Stimulated activated CD4-positive, alpha-beta T cell treated with anti-CD3 and anti-CD28 coated beads, Interleukin-1b, Interleukin-23, amount 100 ng/mL, for 24 hours (primary cell): ENCODE measurements at regions not wholly inside any gene's neighbourhood (a gene's known extent, or its start where the extent isn't known, plus 50 kb on each side); places are given as distances from the start of the nearest gene placed in this dataset.

ENCODE experiments used
- DNase-seq, 4 experiments: peaks; one replicate each; pipeline ENCODE4 v3.0.0-alpha.2; 2020; ENCODE audit warnings: low read depth in 4 of 4, low spot score in 1 of 4

DNA sequence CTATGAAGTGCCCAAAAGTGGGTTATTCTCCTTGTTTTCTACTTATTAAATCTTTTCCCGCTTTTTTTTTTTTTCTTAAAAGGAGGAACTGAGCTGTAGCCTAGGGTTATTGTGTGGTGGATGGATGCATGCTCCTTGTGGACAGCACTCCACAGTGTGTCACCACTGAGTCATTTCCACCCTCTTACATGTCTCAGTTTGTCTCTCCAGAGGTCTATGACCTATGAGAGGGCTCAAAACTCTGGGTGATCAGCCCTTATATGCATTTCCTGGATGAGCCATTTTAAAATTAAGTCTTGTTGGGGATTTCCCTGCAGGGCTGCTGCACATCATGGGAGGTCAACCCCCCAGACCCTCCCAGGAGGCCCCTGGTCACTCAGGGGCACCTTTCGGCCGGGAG lies 102.2 kb upstream of the MOCS2 start:
- DNase-seq, result no peak

DNA sequence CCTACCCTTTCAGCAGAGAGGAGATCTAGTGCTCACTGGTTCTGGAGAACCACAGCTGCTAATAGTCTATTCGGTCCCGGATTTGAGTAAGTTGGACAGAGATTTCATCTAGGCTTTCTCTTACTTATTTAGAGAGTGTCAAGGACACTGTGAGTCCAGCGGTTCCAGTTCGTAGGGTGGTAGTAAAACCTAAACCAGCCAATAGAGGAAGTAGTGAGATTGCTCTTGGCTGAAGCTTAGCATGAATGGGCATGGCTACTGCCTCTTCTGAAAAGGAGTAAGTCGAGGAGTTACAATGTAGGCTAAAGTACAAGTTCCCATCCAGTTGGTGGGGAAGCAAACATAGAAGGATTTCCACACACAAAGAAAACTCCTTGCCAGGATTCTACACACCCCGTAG lies 109.6 kb upstream of the MOCS2 start:
- no peak for DNase-seq

DNA sequence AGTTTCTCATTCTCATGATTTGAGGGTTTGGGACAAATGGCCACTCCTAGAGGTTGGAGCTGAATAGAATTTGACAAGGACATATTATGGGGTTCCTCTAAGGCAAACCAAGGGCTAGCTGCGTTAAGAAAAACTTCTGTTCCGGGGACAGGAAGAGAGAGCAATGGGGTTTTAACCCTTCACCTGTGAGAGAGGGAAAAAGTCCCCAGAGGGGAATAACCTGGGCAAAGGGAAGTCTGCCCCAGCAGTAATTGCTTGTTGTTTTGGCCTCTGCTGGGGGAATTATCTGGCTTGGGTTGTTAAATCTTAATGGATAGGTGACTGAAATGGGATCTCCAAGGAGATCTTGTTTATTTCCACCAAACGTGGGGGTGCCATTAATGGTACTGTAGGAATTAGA lies 110.1 kb upstream of the MOCS2 start:
- no peak for DNase-seq

DNA sequence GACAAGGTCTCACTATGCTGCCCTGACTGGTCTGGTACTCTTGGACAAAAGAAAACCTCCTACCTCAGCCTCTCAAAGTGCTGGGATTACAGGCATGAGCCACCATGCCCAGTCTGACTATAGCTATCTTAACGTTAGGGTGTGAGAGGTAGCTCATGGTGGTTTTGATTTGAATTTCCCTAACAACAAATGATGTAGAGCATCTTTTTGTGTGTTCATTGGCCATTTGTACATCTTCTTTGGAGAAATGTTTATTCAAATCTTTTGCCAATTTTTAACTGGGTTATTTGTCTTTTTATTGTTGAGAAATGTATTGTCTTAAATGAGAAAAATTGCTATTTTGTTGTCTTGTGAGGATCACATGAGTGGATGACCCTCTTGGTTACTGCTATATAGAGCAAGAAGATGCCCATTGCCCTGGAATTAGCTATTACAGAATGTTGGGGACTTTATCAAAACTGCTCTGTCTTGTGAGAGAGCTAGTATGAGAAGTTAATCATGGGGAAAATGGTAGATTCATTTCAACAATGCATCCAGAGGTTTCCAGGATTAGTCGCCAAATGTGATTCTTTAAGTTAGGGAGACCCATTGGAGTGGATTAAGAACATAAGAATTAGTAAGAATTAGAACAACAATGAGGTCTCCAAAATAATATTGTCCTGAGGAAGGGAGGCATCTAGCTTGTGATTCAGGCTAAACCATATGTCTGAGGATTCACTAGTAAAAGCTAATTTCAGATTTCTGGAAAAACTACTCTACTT lies 124.3 kb upstream of the MOCS2 start:
- no peak for DNase-seq

DNA sequence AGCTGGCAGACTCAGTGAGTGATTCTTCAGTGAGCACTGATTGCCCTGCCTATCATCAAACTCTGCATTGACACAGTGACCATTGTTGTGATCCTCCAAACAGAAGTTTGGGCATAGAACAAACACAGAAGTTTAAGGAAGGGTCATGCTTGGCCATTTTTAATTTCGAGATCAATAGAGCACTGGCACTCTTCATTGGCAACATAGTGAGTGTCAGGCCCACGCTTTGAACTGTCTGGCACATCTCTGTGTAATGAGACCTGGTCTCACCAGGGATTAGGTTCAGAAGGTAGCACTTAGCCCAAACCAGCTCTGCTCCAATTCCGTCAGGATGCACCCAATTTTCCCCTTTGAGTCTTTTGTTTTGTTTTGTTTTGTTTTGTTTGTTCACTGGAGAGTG lies 127.1 kb upstream of the MOCS2 start:
- no peak for DNase-seq

DNA sequence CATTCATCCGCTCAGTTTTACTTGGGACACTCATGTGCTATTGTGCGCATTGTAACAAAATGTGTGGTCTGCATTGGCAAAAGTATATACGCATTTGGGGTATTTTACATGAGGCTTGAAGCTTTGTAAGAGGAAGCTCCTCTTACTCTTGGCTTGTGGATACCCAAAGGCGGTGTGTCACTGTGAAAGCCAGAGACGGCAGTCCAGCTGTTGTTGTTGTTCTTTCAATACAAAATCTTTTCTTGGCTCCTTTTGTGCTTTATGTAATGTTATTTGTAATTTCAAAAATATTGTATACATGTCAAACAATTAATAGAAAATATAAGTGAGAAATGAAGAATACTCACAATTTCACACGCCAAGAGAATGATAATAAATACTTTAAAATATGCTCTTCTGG lies 128.3 kb upstream of the MOCS2 start:
- no peak for DNase-seq

DNA sequence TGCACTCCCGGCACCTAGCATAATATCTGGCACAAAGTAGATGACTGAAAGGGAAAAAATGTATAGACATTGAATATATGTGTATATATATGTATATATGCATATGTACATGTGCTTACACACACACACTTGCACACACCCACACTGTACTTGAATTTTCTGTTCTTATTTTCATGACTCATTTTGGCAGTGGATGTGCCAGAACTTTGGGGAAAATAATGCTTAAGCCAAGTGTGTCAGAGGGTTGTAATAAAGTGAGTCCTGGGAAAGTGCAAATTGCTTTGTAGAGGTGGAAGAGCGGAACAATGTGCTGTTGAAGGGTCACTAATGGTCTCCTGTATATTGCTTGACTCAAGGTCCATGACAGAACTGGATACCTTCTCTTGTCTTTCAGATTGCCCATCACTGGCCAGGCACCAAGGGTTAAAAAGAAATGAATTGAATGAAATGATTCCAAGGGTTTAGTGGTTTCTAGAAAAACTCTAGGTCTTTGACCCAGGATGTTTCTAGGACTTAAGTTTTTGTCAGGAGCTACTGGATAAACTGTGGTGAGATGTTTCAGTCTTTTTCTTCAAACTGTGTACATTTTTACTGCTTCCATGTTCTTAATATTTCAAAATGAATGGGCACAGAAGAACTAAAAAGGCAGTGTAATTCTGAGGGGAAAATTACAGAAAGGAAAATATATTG lies 129.9 kb upstream of the MOCS2 start:
- no peak for DNase-seq

DNA sequence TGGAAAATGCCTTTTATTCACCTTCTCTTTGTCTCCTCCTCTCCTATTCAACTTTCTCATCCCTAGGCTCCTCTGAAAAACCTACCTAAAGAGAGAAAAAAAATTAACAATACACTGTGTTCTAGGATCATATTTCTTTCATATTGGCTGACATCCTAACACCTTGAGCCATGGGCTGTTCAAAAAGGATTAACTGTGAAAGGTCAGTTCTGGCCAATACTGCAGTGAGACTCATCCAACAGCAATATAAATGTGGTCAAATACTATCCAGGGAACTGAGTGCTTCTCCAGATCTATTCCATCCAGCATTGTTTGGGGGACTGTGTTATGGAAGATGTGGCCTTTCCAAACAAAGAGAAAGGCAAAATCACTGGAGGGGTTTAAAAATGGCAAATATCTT lies 131.1 kb upstream of the MOCS2 start:
- DNase-seq, result no peak

DNA sequence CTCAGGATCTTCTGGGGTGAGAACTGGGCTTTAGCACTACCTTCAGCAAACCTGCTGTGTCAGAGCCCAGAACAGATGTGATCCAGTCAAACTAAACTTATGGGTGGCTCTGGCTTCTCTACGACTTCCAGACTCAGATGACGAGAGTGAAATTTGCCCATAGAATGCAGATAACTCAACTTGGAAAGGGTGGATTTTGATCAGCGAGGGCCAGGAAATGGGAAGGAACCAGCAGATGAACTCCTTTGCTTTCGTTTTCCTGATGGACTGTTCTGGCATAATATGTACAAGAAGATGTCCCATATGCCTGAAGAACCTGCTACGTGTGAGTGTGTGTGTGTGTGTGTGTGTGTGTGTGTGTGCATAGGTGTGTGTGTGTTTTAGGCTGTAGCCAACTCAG lies 132.0 kb upstream of the MOCS2 start:
- DNase-seq, result no peak

DNA sequence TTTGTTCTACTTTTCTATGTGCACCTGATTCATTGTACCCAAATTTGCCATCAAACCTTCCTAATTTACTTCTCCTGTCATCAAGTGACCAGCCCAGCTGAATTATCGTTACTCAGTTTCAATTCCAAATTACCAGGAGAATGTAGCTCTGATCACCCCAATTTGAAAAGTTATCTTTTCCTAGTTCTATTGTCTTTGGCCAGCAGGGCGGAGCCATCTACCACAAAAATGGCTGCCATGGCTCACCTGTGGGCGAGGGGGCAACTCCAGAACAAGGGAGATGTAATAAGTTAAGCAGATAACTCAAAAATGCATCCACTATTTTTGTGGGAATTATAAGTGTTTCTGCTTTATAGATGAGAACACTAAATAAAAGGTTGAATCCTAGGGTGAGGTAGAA lies 133.8 kb upstream of the MOCS2 start:
- no peak for DNase-seq

DNA sequence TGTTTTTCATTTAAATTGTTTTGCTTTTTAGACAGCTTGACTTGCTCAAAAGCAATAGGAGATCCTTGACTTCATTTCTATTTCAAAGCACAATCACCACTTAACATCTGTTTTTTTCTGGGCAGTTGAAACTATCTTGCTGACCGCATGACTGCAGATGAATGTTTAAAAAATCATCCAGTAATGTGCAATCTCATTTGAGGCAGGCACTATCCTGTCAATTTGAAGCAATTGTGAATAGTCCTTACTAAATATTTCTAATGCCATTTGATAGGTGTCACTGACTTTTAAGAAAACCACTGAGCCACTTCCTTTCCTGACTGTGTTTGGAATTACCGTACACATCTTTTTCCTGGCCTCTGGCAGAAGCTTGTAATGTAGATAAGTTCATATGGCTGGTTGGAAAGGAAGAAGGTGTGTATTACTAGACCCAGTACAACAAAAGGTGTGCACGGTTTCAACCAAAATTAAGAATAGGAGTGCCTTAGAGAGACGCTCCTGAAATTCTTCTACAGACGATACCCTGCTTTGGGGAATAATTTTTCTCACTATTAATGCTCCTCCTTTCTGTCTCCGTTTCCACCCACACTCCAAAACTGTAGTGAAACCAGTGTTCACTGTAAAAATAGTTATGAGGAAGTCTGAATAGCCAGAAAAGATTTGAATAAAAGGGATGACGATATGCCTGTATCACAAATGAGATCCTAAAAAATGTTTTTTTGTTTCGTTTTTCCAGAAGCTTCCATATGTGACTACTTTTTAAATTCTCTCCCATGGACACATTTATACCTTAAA lies 136.7 kb upstream of the MOCS2 start:
- DNase-seq, result no peak

DNA sequence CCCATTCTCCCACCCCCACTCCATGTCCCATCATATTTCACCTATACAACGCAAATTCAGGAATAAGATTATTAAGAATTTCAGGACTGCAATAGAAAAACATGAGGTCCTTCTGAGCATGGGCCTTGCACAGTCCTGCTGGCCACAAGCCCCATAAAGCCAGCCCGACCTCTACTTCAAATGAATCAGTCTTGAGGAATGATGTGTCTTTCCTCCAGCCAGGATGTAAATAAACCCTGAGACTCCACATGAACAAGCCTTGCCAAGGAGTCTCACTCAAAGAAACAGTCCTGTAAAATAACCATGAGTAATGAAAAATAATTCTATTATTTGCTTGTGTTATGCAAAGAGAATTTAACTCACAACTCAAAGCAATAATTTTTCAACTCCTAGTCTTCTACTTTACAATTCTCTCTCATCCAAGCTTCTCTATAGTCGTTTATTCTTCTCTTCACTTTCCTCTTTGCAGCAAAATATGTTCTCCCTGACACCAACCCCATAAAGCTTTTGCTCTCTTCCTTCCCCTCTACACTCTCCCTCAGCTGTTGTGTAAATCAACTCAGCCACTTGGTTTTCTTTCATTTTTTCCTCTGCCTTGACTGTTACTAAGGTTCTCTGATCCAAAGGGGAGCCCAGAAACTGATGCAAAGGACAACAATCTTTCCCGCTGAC lies 140.1 kb upstream of the MOCS2 start:
- DNase-seq, result no peak

DNA sequence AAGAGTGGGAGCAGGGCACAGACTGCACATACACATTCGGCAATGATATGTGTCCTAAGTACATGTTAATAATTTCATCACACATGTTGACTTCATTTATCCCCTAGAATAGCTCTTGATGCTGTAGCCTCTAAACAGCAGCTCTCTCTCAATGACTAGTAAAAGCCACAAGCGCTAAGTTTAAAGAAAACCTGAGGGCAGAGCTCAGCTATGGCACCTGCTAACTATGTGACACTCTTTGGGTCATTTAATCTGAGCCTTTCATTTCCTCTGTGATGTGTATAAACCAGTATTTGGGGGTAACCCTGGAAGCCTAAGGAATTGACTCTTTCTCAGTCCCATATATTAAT lies 140.6 kb upstream of the MOCS2 start:
- no peak for DNase-seq

DNA sequence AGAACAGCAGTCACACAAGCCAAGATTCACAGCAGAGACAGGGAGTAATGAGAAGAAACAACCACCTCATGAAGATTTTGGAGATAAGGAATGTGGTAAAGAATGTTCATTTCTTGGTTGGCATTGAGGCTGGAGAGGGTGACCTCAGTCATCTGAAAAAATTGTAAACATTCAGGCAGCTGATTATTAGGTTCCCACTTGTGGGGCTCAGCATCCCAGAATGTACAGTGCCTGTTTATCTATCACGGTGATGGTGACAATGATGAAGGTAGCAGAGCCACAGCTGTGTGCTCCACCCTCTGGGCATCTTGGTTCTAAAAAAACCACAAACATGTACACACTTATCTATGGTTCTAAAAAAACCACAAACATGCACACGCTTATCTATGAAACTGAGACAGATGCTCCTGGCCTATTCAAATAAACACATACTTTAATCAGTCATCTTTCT lies 143.9 kb upstream of the MOCS2 start:
- DNase-seq, result no peak

DNA sequence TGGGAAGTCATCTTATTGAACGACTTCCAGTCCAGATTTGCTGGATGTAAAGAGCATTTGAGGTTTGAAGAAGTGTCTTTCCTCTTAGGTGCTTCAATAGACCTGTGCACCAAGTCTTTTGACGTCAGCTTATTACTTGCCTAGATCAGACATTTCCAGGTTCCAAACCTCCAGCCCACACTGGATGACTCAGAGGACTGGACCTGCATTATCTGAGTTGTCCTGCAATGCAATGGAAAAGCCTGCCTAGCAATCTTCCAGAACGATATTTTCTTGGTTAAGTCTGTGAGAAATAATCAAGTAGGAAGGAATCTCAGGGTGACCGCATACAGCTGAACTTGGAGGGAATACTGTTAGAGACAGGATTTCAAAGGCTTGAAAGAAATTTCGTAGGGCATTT lies 147.2 kb upstream of the MOCS2 start:
- no peak for DNase-seq

DNA sequence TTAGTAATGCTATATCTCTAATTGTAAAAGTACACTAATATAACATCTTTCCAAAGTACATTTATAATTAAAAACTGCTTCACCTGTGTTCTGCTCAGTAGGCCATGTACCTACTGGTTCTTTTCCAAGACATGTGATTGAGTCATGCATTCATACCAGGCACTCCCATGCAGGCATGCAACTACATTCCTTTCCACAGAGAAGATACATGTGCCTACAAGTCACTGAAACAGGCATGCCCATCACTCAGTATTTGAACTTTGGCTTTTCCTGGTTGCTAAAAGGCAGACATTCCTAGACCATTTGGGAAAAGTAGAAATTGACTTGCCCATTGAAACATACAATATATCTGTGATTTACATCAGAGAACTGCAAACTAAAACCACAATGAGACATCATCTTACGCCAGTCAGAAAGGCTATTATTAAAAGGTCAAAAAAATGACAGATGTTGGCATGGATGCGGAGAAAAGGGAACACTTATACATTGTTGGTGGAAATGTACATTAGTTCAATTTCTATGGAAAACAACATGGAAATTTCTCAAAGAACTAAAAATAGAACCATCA lies 148.3 kb upstream of the MOCS2 start:
- DNase-seq, result no peak

DNA sequence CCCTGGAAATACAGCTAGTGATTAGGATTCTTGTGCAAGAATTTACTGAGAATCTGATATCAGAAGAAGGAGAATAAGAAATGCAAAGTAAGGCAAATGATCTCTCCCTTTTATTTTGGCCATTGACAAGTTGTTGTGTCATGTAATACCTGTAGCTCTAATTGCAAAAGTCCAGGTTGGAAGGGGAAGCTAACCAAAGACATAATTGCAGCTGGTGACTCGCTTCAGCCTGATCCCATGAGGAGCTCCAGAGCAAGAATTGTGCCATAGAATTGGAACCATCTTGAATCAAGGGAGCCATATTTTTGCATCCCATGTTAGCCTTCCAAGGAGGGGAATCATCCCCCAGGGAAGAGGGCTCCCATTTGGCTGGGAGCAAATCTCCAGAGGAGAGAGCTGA lies 149.6 kb upstream of the MOCS2 start:
- DNase-seq, result no peak

DNA sequence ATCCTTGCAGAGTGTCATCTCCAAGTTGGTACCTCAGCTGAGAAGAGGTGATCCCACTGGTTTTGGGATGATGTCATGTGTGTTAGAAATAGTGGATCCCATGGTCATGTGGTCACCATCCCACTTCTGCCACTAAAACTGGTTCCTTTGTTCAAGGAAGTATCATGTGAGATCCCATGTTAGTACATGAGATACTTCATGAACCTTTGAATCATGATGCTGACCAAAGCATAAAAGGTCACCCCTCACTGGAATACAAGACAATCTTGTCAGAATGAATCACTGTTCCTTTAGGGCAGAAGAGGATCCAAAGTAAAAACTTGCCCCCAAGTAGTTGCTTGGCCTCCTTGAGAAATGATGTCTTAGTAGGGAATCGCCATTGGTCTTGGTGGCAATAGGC lies 150.9 kb upstream of the MOCS2 start:
- DNase-seq, result no peak

DNA sequence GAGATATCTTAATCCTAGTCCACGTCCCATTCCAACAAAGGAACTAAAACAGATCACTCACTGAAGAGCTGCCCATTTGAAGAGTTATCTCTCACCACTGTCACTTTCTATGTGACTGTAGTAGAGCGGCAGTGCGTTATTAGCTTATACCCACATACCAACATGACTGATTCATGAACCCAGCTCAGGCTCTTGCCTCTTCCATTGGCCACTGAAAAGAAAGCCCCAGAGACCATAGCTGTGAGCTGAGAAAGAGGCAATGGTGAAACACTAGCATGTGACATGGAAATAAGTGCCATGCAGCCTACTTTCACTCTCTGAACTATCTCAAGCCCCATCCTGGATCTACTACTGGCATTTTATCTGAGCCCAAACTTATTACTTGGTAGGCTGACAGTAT lies 151.7 kb upstream of the MOCS2 start:
- no peak for DNase-seq

DNA sequence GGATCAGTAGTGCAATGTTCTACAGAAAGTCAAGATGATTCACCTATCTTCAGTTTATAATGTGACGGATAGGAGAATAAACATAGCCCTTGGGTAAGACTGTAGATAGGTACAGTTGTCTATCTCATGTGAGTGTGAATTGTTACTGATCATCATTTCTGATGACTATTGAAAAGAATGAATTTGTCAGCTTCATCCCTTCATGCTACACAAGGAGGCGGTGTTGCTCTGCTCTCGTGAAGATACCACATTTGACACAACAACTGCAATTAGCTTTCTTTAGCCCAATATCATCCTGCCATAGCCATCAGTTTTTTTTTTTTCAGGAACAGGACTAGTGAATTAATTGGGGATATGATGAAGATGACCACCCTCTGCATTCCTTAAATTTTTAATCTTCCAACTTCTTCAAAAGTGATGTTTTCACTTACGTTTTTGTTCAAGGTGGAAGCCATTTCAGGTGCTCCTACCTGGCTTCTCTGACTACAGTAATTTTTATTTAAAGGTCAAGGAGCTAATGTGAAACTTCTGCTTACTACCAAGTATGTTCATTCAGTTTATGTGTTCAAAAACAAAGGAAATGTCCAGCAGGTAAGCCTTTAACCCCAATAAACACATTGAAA lies 152.9 kb upstream of the MOCS2 start:
- DNase-seq, result no peak

DNA sequence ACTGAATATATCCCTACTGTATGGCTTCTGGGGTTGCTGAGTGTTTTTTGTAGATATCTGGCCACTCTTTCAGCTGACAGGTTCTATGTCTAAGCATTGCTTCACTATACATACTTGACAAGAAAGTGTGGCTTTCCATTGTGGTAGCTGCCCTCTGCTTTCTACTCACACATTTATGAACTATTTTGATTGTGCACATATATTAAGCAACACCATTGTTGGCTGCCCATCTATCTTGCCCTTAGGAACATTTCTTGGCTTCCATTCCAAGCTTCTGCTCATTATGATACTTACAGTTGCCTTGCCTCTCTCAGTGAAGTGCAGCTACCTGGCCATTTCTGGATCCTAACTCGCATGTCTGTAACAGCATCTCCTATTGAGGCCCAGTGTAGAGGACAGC lies 153.6 kb upstream of the MOCS2 start:
- no peak for DNase-seq
